ENCODE measurements at regions not wholly inside any gene's neighbourhood (a gene's known extent, or its start where the extent isn't known, plus 50 kb on each side); places are given as distances from the start of the nearest gene placed in this dataset.

GRCh38 chr16:73549984-73550631 lies 502.2 kb upstream of the ZFHX3 start:
- POLR2A ChIA-PET, result no interaction called here

GRCh38 chr16:73547552-73548403 lies 499.9 kb upstream of the ZFHX3 start:
- no peak for DNase-seq (ENCODE audit: low read depth, low spot score)
- no peak overlapping the region for H3K4me3 ChIP-seq (ENCODE audit: low read depth, low read length)
- CTCF ChIA-PET, result interaction anchor here (1.1 kb wide), 1 partner anchor 23 kb away, joined by 3 read pairs; no protein-coding TSS in a partner anchor
- TF ChIP-seq CTCF (IDR thresholded peaks at IDR 0.05; ENCODE audit: insufficient read depth, low read length, missing control alignments), result no peak
- POLR2A ChIA-PET, result no interaction called here

More at GRCh38 chr16:73549984-73550631, 502.2 kb upstream of the ZFHX3 start:
- TF ChIP-seq CTCF (IDR thresholded peaks at IDR 0.05; ENCODE audit: insufficient read depth, low read length, missing control alignments), result no peak
- DNase-seq (ENCODE audit: low read depth, low spot score), result no peak
- H3K4me3 ChIP-seq (ENCODE audit: low read depth, low read length), result no peak overlapping the region
- CTCF ChIA-PET, result no interaction called here

- no peak for TF ChIP-seq CTCF (IDR thresholded peaks at IDR 0.05; ENCODE audit: insufficient read depth, low read length, missing control alignments)
- CTCF ChIA-PET, result no interaction called here
- no peak for DNase-seq (ENCODE audit: low read depth, low spot score)
- no peak overlapping the region for H3K4me3 ChIP-seq (ENCODE audit: low read depth, low read length)
- POLR2A ChIA-PET, result no interaction called here
Observed at GRCh38 chr16:73546341-73546845, 498.5 kb upstream of the ZFHX3 start.

GRCh38 chr16:73545755-73546154 lies 497.8 kb upstream of the ZFHX3 start:
- POLR2A ChIA-PET, result no interaction called here
- no peak for TF ChIP-seq CTCF (IDR thresholded peaks at IDR 0.05; ENCODE audit: insufficient read depth, low read length, missing control alignments)
- CTCF ChIA-PET, result no interaction called here
- no peak for DNase-seq (ENCODE audit: low read depth, low spot score)
- H3K4me3 ChIP-seq (ENCODE audit: low read depth, low read length), result no peak overlapping the region

- POLR2A ChIA-PET, result no interaction called here
- H3K4me3 ChIP-seq (ENCODE audit: low read depth, low read length), result no peak overlapping the region
- CTCF ChIA-PET, result no interaction called here
- DNase-seq (ENCODE audit: low read depth, low spot score), result no peak
- TF ChIP-seq CTCF (IDR thresholded peaks at IDR 0.05; ENCODE audit: insufficient read depth, low read length, missing control alignments), result no peak
Observed at GRCh38 chr16:73545290-73545689, 497.4 kb upstream of the ZFHX3 start.

GRCh38 chr16:73544826-73545225 lies 496.9 kb upstream of the ZFHX3 start:
- ChIA-PET CTCF (no interaction called here), POLR2A (no interaction called here)
- H3K4me3 ChIP-seq (ENCODE audit: low read depth, low read length), result no peak overlapping the region
- no peak for TF ChIP-seq CTCF (IDR thresholded peaks at IDR 0.05; ENCODE audit: insufficient read depth, low read length, missing control alignments)
- DNase-seq (ENCODE audit: low read depth, low spot score), result no peak

Measured in AG04449 (cell line).